Fibroblast of lung (primary cell): ENCODE measurements at regions not wholly inside any gene's neighbourhood (a gene's known extent, or its start where the extent isn't known, plus 50 kb on each side); places are given as distances from the start of the nearest gene placed in this dataset.

Source experiments
- DNase-seq, 2 donors: peaks; one replicate each; pipeline versions ENCODE4 v3.0.0 to v3.0.0-alpha.2; 2010; ENCODE audit warnings: low read depth in 2 of 2
- H2AFZ ChIP-seq: 2 replicates; pipeline ENCODE4 v1.5.1; 2012; ENCODE audit warnings: low read length, control low read depth, inconsistent platforms
- H3K27ac ChIP-seq: 2 replicates; pipeline ENCODE4 v1.5.1; 2011; ENCODE audit warnings: low read length, control low read depth; ENCODE audit not compliant: insufficient read depth
- H3K27me3 ChIP-seq: 2 replicates; pipeline ENCODE4 v1.5.1; 2011; ENCODE audit warnings: mild to moderate bottlenecking, low read length; ENCODE audit not compliant: control insufficient read depth, insufficient read depth
- H3K36me3 ChIP-seq: 2 replicates; pipeline ENCODE4 v1.5.1; 2011; ENCODE audit warnings: low read length; ENCODE audit not compliant: control insufficient read depth, insufficient read depth
- H3K4me1 ChIP-seq: 2 replicates; pipeline ENCODE4 v1.5.1; 2011; ENCODE audit warnings: low read length; ENCODE audit not compliant: control insufficient read depth, insufficient read depth; ENCODE audit errors: extremely low read depth
- H3K4me2 ChIP-seq: 2 replicates; pipeline ENCODE4 v1.5.1; 2011; ENCODE audit warnings: low read length, control low read depth; ENCODE audit not compliant: insufficient read depth; ENCODE audit errors: extremely low read depth
- H3K4me3 ChIP-seq, 4 experiments: fragments of 200-600 bp in 1 of 4; sonication (generic) in 1 of 4; replicated peaks in 1 of 4; 2 replicates each; pipeline ENCODE4 v1.5.1; 2011 to 2016; ENCODE audit warnings: low read length in 4 of 4, low read depth in 3 of 4, mild to moderate bottlenecking in 3 of 4, control low read depth in 2 of 4, inconsistent platforms in 1 of 4, mixed read lengths in 1 of 4; ENCODE audit not compliant: insufficient read depth in 1 of 4; ENCODE audit errors: control extremely low read depth in 1 of 4
- H3K79me2 ChIP-seq: 2 replicates; pipeline ENCODE4 v1.5.1; 2012; ENCODE audit warnings: mild to moderate bottlenecking, low read length, inconsistent platforms; ENCODE audit not compliant: control insufficient read depth, insufficient read depth
- H3K9ac ChIP-seq: 2 replicates; pipeline ENCODE4 v1.5.1; 2011; ENCODE audit warnings: mild to moderate bottlenecking, low read length, control low read depth; ENCODE audit not compliant: insufficient read depth
- H3K9me3 ChIP-seq: 2 replicates; pipeline ENCODE4 v1.5.1; 2012; ENCODE audit warnings: low read depth, low read length; ENCODE audit not compliant: control insufficient read depth, insufficient read depth
- H4K20me1 ChIP-seq: 2 replicates; pipeline ENCODE4 v1.5.1; 2011; ENCODE audit warnings: low read length; ENCODE audit not compliant: control insufficient read depth, insufficient read depth; ENCODE audit errors: extremely low read depth
- EZH2 ChIP-seq: IDR thresholded peaks from 2 replicates; pipeline ENCODE4 v1.5.1; 2012; ENCODE audit warnings: low read length, control low read depth, mild to moderate bottlenecking; ENCODE audit errors: missing control alignments
- TF ChIP-seq, protein P1 (sequence below), 2 donors: IDR thresholded peaks in 1 of 2; conservative IDR thresholded peaks in 1 of 2; 1 replicate in 1 of 2; 2 replicates in 1 of 2; pipeline ENCODE4 v1.5.1; 2011 to 2012; ENCODE audit warnings: low read length in 2 of 2, control low read depth in 1 of 2, inconsistent platforms in 1 of 2, low read depth in 1 of 2, mild to moderate bottlenecking in 1 of 2

DNA sequence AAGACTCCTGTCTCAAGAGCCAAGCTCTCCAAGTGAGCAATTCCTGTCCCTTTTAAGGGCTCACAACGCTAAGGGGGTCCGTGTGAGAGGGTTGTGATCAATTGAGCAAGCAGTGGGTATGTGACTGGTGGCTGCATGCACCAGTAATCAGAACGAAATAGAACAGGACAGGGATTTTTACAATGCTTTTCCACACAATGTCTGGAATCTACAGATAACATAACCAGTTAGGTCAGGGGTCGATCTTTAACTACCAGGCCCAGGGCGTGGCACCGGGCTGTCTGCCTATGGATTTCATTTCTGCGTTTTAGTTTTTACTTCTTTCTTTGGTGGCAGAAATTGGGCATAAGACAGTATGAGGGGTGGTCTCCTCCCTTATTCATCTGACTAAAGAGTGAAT, 54.9 kb upstream of the SP4 start:
- Histone ChIP-seq H3K9me3 (no peaks in the 10 kb centered on the region), H3K4me3 (no peak overlapping the region)
- DNase-seq, result no peak

DNA sequence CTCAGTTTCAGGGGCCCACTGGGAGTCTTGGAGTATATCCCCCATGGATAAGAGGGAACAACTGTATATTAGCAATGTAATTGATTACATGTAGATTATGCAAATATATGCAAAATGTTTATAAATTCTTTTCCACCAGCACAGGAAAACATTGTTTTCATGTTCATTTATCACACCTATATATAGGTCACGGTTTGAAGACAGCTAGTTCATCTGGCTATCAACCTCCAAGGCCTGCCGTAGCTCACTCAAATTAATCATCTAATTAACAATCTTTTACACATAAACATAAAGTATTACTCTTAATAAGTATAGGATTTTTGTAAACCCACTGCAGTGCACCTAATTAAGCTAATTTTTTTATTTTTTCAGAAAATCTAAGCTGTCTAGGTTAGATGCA, 53.7 kb upstream of the SP4 start:
- no peak overlapping the region for H3K9ac ChIP-seq
- H3K27ac ChIP-seq, result no peak overlapping the region
- no peaks in the 10 kb centered on the region for H3K36me3 ChIP-seq
- no peaks in the 10 kb centered on the region for H4K20me1 ChIP-seq
- no peaks in the 10 kb centered on the region for H3K4me1 ChIP-seq
- no peaks in the 10 kb centered on the region for H3K9me3 ChIP-seq
- TF ChIP-seq, protein P1, sequence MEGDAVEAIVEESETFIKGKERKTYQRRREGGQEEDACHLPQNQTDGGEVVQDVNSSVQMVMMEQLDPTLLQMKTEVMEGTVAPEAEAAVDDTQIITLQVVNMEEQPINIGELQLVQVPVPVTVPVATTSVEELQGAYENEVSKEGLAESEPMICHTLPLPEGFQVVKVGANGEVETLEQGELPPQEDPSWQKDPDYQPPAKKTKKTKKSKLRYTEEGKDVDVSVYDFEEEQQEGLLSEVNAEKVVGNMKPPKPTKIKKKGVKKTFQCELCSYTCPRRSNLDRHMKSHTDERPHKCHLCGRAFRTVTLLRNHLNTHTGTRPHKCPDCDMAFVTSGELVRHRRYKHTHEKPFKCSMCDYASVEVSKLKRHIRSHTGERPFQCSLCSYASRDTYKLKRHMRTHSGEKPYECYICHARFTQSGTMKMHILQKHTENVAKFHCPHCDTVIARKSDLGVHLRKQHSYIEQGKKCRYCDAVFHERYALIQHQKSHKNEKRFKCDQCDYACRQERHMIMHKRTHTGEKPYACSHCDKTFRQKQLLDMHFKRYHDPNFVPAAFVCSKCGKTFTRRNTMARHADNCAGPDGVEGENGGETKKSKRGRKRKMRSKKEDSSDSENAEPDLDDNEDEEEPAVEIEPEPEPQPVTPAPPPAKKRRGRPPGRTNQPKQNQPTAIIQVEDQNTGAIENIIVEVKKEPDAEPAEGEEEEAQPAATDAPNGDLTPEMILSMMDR (conservative IDR thresholded peaks at IDR 0.05 in 1 of 2, IDR thresholded peaks at IDR 0.05 in 1 of 2; ENCODE audit: low read depth in 1 of 2, low read length in 2 of 2), result no peak
- TF ChIP-seq EZH2, result no peak
- no peaks in the 10 kb centered on the region for H3K27me3 ChIP-seq
- no peak overlapping the region for H2AFZ ChIP-seq
- no peak overlapping the region for H3K4me3 ChIP-seq
- H3K79me2 ChIP-seq, result no peaks in the 10 kb centered on the region
- no peak for DNase-seq
- H3K4me2 ChIP-seq, result no peak overlapping the region

More for the DNA sequence above, 54.9 kb upstream of the SP4 start:
- H3K79me2 ChIP-seq, result no peaks in the 10 kb centered on the region
- no peak for TF ChIP-seq EZH2
- TF ChIP-seq, protein P1 (conservative IDR thresholded peaks at IDR 0.05 in 1 of 2, IDR thresholded peaks at IDR 0.05 in 1 of 2; ENCODE audit: low read depth in 1 of 2, low read length in 2 of 2), result no peak
- no peaks in the 10 kb centered on the region for H3K36me3 ChIP-seq
- H4K20me1 ChIP-seq, result no peaks in the 10 kb centered on the region
- no peak overlapping the region for H2AFZ ChIP-seq
- no peak overlapping the region for H3K4me2 ChIP-seq
- no peaks in the 10 kb centered on the region for H3K27me3 ChIP-seq
- H3K27ac ChIP-seq, result no peak overlapping the region
- no peak overlapping the region for H3K9ac ChIP-seq
- no peaks in the 10 kb centered on the region for H3K4me1 ChIP-seq

- no peak overlapping the region for H3K27ac ChIP-seq
- H4K20me1 ChIP-seq, result no peaks in the 10 kb centered on the region
- DNase-seq, result no peak
- no peaks in the 10 kb centered on the region for H3K27me3 ChIP-seq
- no peak overlapping the region for H3K4me3 ChIP-seq
- no peak overlapping the region for H3K4me2 ChIP-seq
- no peaks in the 10 kb centered on the region for H3K36me3 ChIP-seq
- H3K9ac ChIP-seq, result no peak overlapping the region
- H3K9me3 ChIP-seq, result no peaks in the 10 kb centered on the region
- no peak overlapping the region for H2AFZ ChIP-seq
- no peak for TF ChIP-seq EZH2
- TF ChIP-seq, protein P1 (conservative IDR thresholded peaks at IDR 0.05 in 1 of 2, IDR thresholded peaks at IDR 0.05 in 1 of 2; ENCODE audit: low read depth in 1 of 2, low read length in 2 of 2), result no peak
- H3K4me1 ChIP-seq, result no peaks in the 10 kb centered on the region
- H3K79me2 ChIP-seq, result no peaks in the 10 kb centered on the region
Observed at GRCh38 chr7:21377545-21377944, 50.3 kb upstream of the SP4 start.
